Activated T-cell treated with anti-CD3 and anti-CD28 coated beads for 1 hour (primary cell): ENCODE measurements at regions not wholly inside any gene's neighbourhood (a gene's known extent, or its start where the extent isn't known, plus 50 kb on each side); places are given as distances from the start of the nearest gene placed in this dataset.
"Not testable (repeated sequence)": the region's sequence is repeated elsewhere in the genome, so short reads cannot be mapped to it uniquely, and the experiment has no call there.

ENCODE experiments used
- DNase-seq: peaks from one replicate; pipeline ENCODE4 v3.0.0-alpha.2; 2020; ENCODE audit warnings: low read depth

DNA sequence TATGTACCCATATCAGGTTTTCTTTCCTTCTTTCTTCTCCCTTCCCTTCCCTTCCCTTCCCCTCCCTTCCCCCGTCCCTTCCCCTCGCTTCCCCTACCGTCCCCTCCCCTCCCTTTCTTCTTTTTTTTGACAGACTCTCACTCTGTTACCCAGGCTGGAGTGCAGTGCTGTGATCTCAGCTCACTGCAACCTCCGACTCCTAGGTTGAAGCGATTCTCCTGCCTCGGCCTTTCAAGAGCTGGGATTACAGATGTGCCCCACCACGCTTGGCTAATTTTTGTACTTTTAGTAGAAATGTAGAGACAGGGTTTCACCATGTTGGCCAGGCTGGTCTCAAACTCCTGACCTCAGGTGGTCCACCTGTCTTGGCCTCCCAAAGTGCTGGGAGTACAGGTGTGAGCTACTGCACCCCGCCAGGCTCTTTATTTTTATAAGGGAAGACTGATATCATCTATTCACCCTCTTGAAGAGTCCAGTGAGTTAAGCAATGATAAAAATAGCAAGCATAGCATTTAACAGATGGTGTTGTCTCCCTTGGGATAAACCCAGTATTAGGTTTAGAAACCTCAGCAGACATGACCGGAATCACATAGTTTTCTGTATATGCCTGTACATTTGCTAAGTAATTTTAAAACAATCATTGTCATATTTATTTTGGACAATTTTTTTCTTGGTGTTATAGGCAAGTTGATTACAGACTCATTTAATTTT lies 888.4 kb downstream of the TRIB2 start:
- DNase-seq: no peak

DNA sequence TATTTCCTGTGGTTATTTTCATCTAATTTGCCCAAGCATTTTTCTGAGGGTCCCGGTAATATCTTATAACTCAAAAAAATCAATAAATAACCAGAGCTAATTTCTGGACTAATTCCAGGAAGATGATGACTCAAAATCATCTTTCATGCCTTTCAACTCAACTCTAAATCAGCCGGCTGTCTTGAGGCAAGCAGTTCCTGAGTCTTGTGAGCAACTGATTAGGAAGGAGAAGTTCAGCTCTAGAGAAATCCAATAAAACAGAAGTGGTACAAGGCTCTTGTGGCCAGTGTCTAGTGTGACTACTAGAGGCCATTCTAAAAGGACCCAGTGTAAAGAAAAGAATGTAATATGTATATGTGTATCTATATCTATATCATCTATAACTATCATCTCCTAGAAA lies 890.4 kb downstream of the TRIB2 start:
- DNase-seq: no peak

DNA sequence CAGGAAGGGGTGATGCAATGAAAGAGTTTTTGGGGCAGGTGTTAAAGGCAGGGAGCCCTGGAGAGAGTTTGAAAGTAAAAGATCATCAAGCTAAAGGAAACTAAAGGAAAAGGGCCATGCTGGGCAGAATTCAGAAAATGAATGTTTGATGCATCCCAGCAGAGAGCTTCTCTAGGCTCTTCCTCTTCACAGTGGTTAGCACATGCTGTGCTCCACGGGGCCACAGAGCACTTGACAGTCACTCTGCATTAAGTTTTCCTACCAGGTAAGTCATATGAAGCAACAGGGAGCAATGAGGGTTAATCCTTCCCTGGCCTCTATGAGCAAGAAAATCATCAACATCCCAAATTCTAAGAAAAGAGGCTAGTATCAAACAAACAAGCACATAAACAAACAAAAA lies 895.2 kb downstream of the TRIB2 start:
- DNase-seq: no peak

DNA sequence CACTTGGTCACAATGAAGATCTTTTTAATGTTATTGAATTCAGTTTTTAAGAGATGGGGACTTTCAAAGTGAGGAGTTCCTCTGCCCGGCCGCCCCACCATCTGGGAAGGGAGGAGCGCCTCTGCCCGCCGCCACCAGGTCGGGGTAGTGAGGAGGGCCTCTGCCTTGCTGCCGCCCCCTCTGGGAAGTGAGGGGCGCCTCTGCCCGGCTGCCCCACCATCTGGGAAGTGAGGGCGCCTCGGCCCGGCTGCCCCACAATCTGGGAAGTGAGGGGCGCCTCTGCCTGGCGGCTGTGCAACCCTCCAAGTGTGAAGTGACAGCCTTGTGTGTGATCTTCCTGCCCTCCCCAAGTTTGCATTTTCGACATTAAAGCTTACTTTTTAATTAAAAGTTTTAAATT lies 899.3 kb downstream of the TRIB2 start:
- DNase-seq: no peak

DNA sequence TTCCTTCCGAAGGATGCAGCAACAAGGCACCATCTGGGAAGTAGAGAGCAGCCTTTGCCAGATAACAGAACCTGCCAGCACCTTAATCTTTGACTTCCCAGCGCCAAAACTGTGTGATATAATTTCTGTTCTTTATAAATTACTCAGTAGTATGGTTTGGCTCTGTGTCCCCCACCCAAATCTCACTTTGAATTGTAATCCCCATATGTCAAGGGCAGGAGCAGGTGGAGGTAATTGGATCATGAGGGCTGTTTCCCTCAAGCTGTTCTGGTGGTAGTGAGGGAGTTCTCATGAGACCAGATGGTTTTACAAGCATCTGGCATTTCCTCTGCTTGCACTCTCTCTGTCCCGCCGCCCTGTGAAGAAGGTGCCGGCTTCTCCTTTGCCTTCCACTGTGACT lies 899.9 kb downstream of the TRIB2 start:
- DNase-seq: no peak

- no peak for DNase-seq
Measured at GRCh38 chr2:13628122-13628521, 911.4 kb downstream of the TRIB2 start.

- DNase-seq: no peak
Measured at GRCh38 chr2:13638181-13638580, 921.4 kb downstream of the TRIB2 start.

DNA sequence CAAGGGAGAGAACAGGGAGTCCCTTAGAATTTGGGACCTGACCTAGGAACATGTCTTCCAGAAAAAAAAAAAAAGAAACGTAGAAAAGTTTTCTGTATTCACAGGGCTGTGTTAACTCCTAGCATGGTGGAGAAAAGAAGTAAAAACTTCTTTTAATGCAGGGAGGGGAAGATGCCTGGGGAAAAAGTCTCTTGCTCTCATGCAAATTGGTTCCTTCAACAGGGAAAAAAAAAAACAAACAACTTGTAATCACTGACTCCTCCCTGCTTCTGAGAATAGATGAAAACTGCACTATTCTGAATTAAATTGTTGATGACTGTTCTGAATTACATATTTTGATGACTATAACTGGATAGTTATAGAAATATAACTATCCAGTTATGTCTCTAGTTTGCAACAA lies 933.2 kb downstream of the TRIB2 start:
- DNase-seq: no peak

- no peak for DNase-seq
Measured at GRCh38 chr2:13650586-13651180, 933.9 kb downstream of the TRIB2 start.

- no peak for DNase-seq
Measured at GRCh38 chr2:13651684-13652131, 935.0 kb downstream of the TRIB2 start.

- no peak for DNase-seq
Measured at GRCh38 chr2:13652531-13653313, 936.0 kb downstream of the TRIB2 start.

DNA sequence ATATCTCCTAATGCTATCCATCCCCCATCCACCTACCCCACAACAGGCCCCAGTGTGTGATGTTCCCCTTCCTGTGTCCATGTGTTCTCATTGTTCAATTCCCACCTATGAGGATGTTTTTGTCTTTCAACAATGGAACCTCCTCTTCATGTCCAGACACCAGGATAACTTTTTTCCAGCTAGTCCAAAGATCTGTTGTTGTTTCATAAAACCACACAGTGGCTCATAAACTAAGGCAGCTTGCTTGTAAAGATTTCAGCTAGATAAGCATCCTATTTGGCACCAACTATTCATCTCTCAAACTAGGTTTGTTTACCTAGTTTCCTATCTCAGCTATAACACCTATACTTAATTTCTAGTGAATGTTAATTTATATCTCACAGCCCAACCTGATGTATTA lies 937.7 kb downstream of the TRIB2 start:
- DNase-seq: no peak

DNA sequence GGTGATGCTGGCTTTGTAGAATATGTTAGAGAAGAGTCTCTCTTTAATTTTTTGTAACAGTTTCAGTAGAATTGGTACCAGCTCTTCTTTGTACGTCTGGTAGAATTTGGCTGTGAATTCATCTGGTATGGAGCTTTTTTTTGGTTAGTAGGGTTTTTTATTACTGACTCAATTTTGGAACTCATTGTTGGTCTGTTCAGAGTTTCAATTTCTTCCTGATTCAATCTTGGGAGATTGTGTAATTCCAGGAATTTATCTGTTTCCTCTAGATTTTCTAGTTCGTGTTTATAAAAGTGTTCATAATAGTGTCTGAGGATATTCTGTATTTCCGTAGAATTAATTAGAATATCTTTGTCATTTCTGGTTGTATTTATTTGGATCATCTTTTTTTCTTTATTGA lies 943.5 kb downstream of the TRIB2 start:
- DNase-seq: no peak

GRCh38 chr2:13662055-13662454 lies 945.3 kb downstream of the TRIB2 start:
- no peak for DNase-seq

- DNase-seq: no peak
Measured at GRCh38 chr2:13666582-13667414, 950.1 kb downstream of the TRIB2 start.

DNA sequence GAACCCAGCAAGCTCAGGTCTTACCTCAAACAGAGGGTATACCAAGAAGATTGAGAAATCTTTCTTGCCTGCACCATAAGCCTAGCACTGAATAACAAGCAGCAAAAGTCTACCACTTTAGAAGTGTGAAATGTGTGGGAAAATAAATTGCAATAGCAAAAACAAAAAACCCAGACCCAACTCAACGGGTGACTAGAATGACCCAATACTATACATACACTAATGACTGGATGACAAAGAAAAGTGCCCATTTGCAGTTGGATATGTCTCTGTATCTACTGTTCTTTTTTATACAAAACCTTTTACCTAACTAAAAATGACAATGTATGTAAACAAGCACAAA lies 950.6 kb downstream of the TRIB2 start:
- no peak for DNase-seq

- DNase-seq: no peak
Measured at GRCh38 chr2:13669607-13670006, 952.9 kb downstream of the TRIB2 start.

DNA sequence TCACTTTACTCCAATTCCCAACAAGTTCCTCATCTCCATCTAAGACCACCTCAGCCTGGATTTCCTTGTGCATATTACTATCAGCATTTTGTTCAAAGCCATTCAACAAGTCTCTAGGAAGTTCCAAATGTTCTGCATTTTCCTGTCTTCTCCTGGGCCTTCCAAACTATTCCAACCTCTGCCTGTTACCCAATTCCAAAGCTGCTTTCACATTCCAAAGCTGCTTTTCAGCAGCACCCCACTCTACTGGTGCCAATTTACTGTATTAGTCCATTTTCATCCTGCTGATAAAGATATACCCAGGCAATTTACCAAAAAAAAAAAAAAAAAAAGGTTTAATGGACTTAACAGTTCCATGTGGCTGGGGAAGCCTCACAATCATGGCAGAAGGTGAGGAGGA lies 957.1 kb downstream of the TRIB2 start:
- not testable (repeated sequence) for DNase-seq

DNA sequence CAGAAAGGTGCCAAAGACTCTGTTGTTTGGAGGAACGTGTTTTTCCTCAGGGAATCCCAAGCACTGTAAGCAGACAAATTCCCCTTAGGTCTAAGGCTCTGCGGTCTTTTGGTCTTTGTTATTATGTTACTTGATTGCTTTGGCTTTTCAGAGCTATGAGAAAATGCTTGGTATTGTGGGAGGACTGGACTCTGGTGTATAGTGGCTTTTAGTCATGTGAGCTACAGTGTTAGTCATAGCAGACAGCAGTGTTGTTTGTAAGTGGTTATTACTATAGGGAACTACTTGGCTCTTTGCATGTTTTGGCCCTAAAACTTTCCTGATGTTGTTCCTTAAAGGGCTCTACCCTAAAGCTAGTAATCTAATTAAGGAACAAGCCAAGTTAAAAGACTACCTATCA lies 956.2 kb upstream of the LRATD1 start:
- DNase-seq: no peak

GRCh38 chr2:13681936-13682335 lies 950.6 kb upstream of the LRATD1 start:
- DNase-seq: no peak

DNA sequence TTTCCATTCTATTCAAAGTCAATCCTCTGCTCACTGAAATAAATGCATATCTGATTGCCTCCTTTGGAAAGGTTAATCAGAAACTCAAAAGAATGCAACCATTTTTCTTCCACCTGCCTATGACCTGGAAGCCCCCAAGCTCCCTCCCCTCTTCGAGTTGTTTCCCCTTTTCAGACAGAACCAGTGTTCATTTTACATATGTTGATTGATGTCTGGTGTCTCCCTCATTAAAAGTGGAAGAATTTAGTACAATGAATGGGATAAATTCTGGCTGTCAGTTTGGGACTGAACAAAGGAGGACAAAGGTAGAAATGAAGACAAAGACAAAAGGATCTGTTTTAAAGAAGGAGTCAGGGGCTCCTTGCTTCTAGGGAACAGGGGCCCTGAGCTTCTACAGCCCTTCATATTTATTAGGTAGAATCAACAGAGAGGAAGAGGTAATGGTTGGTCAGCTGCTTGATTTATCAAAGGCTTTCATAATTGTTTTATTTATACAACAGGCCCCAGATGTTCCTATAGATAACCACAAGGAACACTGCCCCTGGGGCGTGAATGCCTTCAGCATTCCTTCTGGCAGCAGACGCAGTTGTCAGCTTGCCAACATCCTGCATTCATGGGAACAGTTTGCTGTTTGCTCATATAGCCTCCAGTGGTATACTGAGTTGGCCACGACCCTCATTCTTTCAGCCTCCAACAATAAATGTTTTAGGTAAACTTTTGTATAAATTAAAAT lies 949.8 kb upstream of the LRATD1 start:
- no peak for DNase-seq

GRCh38 chr2:13686262-13686661 lies 946.3 kb upstream of the LRATD1 start:
- DNase-seq: no peak
